ENCODE measurements at regions not wholly inside any gene's neighbourhood (a gene's known extent, or its start where the extent isn't known, plus 50 kb on each side); places are given as distances from the start of the nearest gene placed in this dataset.

- peak; percentile 3 for DNase-seq (ENCODE audit: low spot score)
Measured at GRCh38 chr10:58451193-58451889, 61.3 kb upstream of the BICC1 start.

GRCh38 chr10:58453105-58453504 lies 59.6 kb upstream of the BICC1 start:
- no peak for DNase-seq (ENCODE audit: low spot score)

GRCh38 chr10:58456179-58456578 lies 56.5 kb upstream of the BICC1 start:
- no peak for DNase-seq (ENCODE audit: low spot score)

- DNase-seq (ENCODE audit: low spot score), result no peak
Measured at GRCh38 chr10:58457761-58458616, 54.7 kb upstream of the BICC1 start.

- no peak for DNase-seq (ENCODE audit: low spot score)
Measured at GRCh38 chr10:58459069-58459468, 53.6 kb upstream of the BICC1 start.

GRCh38 chr10:58460157-58460556 lies 52.5 kb upstream of the BICC1 start:
- DNase-seq (ENCODE audit: low spot score), result no peak

- DNase-seq (ENCODE audit: low spot score), result no peak
Measured at GRCh38 chr10:58462863-58463507, 49.7 kb upstream of the BICC1 start.

Data from pons (tissue), 1 donor.